Activated naive CD8-positive, alpha-beta T cell treated with anti-CD3 and anti-CD28 coated beads, Interleukin-2, amount 10 ng/mL, durations not matched to agents 7 days and 5 days (primary cell): ENCODE measurements at regions not wholly inside any gene's neighbourhood (a gene's known extent, or its start where the extent isn't known, plus 50 kb on each side); places are given as distances from the start of the nearest gene placed in this dataset.

Source experiments
- ATAC-seq: fragments of 150-1000 bp; cut with Tn5 transposase; one replicate; pipeline ENCODE4 v1.10.0; 2021; ENCODE audit warnings: low read depth, moderate library complexity
- POLR2A ChIA-PET: fragments of 350-600 bp; sonication (Branson Sonifier 250); formaldehyde crosslinking; loops from one replicate; lab custom pipeline; 2021; ENCODE audit warnings: antibody characterized with exemption; lab: Charles Lee
- DNase-seq: peaks from one replicate; pipeline ENCODE4 v3.0.0; 2021
- H3K27ac Mint-ChIP-seq: one replicate; pipeline ENCODE4 v1.8.0; 2022; ENCODE audit warnings: mild to moderate bottlenecking, mixed read lengths
- H3K27me3 Mint-ChIP-seq: one replicate; pipeline ENCODE4 v1.8.0; 2022; ENCODE audit warnings: mild to moderate bottlenecking, moderate library complexity, mixed read lengths
- H3K36me3 Mint-ChIP-seq: one replicate; pipeline ENCODE4 v1.8.0; 2021; ENCODE audit warnings: mild to moderate bottlenecking, mixed read lengths
- H3K4me1 Mint-ChIP-seq: one replicate; pipeline ENCODE4 v1.8.0; 2021; ENCODE audit warnings: mixed read lengths
- H3K4me3 Mint-ChIP-seq: one replicate; pipeline ENCODE4 v1.8.0; 2022; ENCODE audit warnings: mild to moderate bottlenecking, moderate library complexity, mixed read lengths
- H3K9me3 Mint-ChIP-seq: one replicate; pipeline ENCODE4 v1.8.0; 2021; ENCODE audit warnings: mixed read lengths

DNA sequence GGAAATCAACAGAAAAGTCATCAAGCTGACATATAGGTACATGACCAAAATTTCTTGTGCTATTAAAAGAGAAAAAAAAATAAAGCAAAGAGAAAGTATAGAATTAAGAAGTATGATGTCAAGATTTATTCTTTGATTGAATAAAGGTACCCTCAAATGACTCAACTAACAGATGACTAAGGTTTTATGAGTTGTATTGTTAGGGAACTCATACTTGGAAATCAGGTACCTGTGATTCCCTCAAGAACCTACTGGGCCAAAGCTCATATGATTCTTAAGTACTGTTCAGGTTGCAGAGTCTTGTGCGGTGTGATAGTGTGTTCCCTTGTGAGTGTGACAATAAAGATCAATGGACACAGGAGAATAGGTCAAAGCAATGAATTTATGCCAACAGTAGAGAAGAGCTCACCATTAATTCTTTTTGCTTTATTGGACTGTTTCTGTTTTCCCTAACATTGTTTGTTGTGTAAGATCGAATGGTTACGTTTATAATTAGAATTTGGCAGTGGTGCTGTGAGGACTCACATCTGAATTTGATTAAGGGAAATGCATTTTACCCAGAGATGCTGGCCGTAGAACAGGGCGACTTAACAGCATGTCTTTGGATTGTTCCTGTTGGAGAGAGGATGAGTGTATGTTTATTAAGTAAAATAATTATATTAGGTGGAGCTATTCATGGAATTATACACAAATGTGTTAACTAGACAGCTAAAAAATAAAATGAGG lies 293.2 kb upstream of the SEMA3D start:
- ATAC-seq: no peak
- H3K4me3 Mint-ChIP-seq: no peak overlapping the region
- POLR2A ChIA-PET: no interaction called here
- no peak overlapping the region for H3K27ac Mint-ChIP-seq
- H3K36me3 Mint-ChIP-seq: no peaks in the 10 kb centered on the region
- H3K4me1 Mint-ChIP-seq: no peaks in the 10 kb centered on the region
- no peaks in the 10 kb centered on the region for H3K27me3 Mint-ChIP-seq
- DNase-seq: no peak
- H3K9me3 Mint-ChIP-seq: no peaks in the 10 kb centered on the region

DNA sequence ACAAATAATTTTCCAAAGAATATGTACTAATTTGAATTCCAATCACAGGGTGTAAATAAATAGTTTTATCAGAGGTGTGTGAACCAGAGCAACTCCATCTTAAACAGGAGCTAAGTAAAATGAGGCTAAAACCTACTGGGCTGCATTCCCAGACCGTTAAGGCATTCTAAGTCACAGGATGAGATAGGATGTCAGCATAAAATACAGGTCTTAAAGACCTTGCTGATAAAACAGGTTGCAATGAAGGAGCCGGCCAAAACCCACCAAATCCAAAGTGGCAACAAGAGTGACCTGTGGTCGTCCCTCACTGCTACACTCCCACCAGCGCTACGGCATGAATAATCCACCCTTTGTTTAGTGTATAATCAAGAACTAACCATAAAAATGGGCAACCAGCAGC lies 291.7 kb upstream of the SEMA3D start:
- H3K4me3 Mint-ChIP-seq: no peak overlapping the region
- no peaks in the 10 kb centered on the region for H3K9me3 Mint-ChIP-seq
- H3K27ac Mint-ChIP-seq: no peak overlapping the region

DNA sequence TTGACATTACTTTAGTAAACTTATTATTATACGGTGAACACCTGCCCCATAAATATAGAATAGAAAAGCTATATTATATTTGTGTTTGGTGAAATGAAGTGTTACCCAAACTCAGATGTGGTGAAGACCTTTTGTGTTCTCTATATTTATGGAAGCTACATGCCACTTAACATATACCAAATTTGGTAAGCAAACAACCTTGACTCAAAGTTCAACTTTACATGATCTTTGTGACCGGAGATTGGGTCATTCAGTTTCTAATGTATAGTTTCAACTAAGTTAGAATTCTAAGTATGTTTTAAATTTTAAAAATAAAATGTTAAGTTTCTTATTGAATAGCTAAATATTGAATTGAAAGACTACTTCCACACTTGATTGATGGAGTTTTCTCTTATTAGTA lies 288.6 kb upstream of the SEMA3D start:
- no peak for DNase-seq
- POLR2A ChIA-PET: no interaction called here
- ATAC-seq: no peak
- H3K9me3 Mint-ChIP-seq: no peaks in the 10 kb centered on the region
- H3K27ac Mint-ChIP-seq: no peak overlapping the region
- no peaks in the 10 kb centered on the region for H3K36me3 Mint-ChIP-seq
- no peak overlapping the region for H3K4me3 Mint-ChIP-seq
- no peaks in the 10 kb centered on the region for H3K27me3 Mint-ChIP-seq
- no peaks in the 10 kb centered on the region for H3K4me1 Mint-ChIP-seq

More for the DNA sequence above, 291.7 kb upstream of the SEMA3D start:
- Mint-ChIP-seq H3K36me3 (no peaks in the 10 kb centered on the region), H3K4me1 (no peaks in the 10 kb centered on the region), H3K27me3 (no peaks in the 10 kb centered on the region)
- POLR2A ChIA-PET: no interaction called here
- ATAC-seq (no peak), DNase-seq (no peak)

DNA sequence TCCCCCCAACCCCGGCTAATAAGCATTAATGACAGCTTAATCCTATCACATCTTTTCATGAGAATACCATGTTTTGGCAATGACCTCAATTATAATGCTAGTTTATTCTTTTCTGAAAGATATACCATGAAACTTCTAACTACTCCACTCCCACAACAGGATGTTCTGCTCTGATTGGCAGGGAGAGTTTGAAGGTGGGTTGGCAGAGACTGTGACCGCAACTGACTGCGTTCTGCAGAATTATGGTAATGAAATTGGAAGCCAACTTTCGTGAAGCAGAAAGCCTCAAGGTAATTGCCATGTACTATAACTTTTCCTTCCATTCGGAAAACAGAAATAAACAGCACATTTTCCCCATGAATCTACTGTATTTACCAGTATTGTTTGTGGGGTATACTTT lies 288.2 kb upstream of the SEMA3D start:
- Mint-ChIP-seq H3K4me1 (no peaks in the 10 kb centered on the region), H3K36me3 (no peaks in the 10 kb centered on the region), H3K9me3 (no peaks in the 10 kb centered on the region), H3K27me3 (no peaks in the 10 kb centered on the region), H3K4me3 (no peak overlapping the region), H3K27ac (no peak overlapping the region)
- DNase-seq: no peak
- POLR2A ChIA-PET: no interaction called here
- ATAC-seq: no peak

DNA sequence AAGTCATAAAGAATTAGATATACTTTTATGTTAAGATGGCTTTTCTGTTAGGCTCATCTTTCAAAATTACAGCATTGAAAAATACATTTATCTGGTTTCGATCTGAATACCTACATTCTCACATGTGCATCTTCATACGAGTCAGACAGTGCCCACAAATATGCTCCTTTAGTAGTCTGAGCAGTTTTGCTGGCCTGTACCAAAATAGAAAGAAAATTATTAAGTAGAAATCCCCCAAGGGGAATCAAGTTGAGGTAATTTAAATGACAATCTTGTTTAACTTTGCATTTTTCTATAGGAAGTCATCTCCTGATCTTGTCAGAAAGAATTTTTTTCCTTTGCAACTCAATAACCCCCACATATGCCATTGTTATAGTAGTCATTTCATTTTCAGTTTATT lies 287.4 kb upstream of the SEMA3D start:
- H3K36me3 Mint-ChIP-seq: no peaks in the 10 kb centered on the region
- POLR2A ChIA-PET: no interaction called here
- ATAC-seq (no peak), DNase-seq (no peak)
- no peaks in the 10 kb centered on the region for H3K9me3 Mint-ChIP-seq
- no peaks in the 10 kb centered on the region for H3K27me3 Mint-ChIP-seq
- no peak overlapping the region for H3K4me3 Mint-ChIP-seq
- no peaks in the 10 kb centered on the region for H3K4me1 Mint-ChIP-seq
- no peak overlapping the region for H3K27ac Mint-ChIP-seq

DNA sequence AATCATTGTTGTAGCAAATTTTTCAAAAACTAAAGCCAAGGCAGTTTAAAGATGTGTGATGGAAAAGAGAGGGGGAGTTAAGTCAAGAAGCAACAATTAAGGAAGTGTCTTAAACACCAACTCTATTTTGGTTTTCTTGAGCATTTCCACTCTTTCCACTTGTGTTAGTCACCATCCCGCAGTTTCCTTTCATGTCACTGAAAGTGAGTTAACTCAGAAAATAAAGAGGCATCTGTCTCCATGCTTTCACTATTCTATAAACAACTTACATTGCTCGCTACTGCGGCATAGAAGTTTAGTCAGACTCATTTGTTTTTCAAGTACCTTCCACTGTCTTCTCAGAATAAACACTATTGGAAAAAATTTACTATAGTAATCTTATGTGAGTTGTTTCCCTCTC lies 284.9 kb upstream of the SEMA3D start:
- POLR2A ChIA-PET: no interaction called here
- ATAC-seq (no peak), DNase-seq (no peak)
- no peaks in the 10 kb centered on the region for H3K36me3 Mint-ChIP-seq
- H3K27me3 Mint-ChIP-seq: no peaks in the 10 kb centered on the region
- no peaks in the 10 kb centered on the region for H3K4me1 Mint-ChIP-seq
- no peaks in the 10 kb centered on the region for H3K9me3 Mint-ChIP-seq
- no peak overlapping the region for H3K4me3 Mint-ChIP-seq
- H3K27ac Mint-ChIP-seq: no peak overlapping the region

DNA sequence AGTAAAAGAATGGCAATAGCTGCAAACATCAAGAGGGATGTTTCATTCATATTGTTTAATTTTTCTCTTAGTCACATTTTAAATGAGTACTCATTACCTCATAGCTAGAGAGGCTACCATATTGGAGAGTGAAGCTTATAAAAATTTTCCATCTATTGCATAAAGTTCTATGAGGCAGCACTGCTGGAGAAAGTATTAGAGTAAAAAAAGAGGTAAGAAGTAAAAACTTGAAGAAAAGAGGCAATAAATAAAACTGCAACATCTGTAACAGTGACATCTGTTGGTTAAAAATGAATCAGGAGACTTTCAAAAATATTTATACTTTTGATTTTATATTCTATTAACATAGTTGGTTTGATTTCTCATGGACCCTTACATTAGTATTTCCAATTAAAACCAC lies 284.5 kb upstream of the SEMA3D start:
- H3K4me1 Mint-ChIP-seq: no peaks in the 10 kb centered on the region
- no peaks in the 10 kb centered on the region for H3K27me3 Mint-ChIP-seq
- POLR2A ChIA-PET: no interaction called here
- no peak for ATAC-seq
- no peak for DNase-seq
- no peaks in the 10 kb centered on the region for H3K9me3 Mint-ChIP-seq
- H3K27ac Mint-ChIP-seq: no peak overlapping the region
- no peak overlapping the region for H3K4me3 Mint-ChIP-seq
- no peaks in the 10 kb centered on the region for H3K36me3 Mint-ChIP-seq

DNA sequence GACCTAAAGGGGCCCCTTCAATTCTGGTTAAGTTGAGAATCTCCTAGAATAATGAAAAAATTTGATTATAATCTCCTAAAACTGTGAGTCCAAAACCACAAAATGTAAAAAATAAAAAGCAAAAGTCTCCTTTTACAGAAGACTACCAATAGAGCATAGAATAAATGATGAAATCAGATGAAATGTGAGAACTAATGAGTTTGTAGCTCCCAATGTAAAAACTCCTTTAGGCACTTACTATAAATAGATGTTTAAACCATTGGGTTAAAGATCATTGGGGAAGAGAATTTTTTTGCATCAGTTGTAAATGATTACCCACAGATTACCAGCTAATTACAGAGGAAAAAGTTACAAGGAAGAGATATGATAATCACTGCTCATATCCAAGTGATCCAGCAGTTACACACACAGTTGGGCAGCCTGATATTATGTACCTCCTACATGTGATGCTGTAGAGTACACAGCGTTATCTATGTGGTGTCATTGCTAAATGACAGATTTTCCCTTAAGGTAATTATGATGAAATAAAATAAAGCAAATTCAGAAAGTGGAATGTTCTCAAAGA lies 282.7 kb upstream of the SEMA3D start:
- Mint-ChIP-seq H3K27me3 (no peaks in the 10 kb centered on the region), H3K9me3 (no peaks in the 10 kb centered on the region), H3K4me3 (no peak overlapping the region), H3K36me3 (no peaks in the 10 kb centered on the region), H3K4me1 (no peaks in the 10 kb centered on the region), H3K27ac (no peak overlapping the region)
- DNase-seq (no peak), ATAC-seq (no peak)
- POLR2A ChIA-PET: no interaction called here

DNA sequence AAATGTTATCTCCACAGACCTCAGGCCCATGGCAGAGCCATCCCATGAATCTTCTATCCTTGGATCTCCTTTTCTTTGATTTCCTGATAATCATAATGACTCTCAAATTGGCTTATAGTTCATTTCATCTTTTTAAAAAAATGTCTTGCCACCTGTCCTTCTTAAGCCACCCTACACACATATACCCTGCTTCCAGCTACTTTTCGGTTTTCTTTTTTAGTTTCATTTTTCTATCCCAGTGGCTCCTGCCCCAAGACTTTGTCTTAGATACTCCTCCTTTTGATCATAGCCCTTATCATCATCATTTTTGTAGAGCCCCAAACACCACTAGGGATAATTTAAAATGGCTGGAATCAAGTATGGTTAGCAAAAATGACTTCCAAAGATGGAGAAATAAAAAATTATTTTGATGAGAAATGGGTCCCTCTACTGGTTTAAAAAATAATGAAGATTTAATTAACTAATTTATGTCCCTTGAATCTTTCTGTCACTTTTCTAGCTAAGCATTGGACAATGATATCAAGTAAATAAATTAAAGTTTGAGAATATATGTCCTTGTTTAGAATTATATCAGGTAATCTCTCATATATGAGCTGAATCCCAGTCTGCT lies 277.3 kb upstream of the SEMA3D start:
- POLR2A ChIA-PET: no interaction called here
- ATAC-seq: no peak

DNA sequence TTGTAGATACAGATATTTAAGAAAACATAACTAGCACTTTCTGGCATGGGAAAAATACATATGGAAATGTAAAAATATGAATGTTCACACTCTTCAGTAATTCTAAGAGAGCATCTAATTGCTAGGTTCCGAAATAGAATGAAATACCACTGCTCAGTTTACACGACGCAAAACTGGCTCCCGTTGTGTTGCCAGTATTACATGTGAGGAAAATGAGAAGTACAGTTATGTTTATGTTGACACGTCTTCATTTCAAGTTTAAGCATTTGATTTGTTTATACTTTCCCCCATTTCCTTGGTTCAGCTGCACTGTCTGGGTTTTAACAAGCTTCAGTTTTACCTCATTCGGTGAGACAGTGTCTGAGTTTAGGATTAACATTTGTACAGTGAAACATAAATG lies 275.8 kb upstream of the SEMA3D start:
- no peak for DNase-seq
- Mint-ChIP-seq H3K9me3 (no peaks in the 10 kb centered on the region), H3K27ac (no peak overlapping the region), H3K36me3 (no peaks in the 10 kb centered on the region), H3K4me3 (no peak overlapping the region), H3K27me3 (no peaks in the 10 kb centered on the region), H3K4me1 (no peaks in the 10 kb centered on the region)
- ATAC-seq: no peak
- POLR2A ChIA-PET: no interaction called here

More for the DNA sequence above, 277.3 kb upstream of the SEMA3D start:
- H3K27ac Mint-ChIP-seq: no peak overlapping the region
- H3K9me3 Mint-ChIP-seq: no peaks in the 10 kb centered on the region
- no peak for DNase-seq
- no peaks in the 10 kb centered on the region for H3K27me3 Mint-ChIP-seq
- no peaks in the 10 kb centered on the region for H3K36me3 Mint-ChIP-seq
- H3K4me3 Mint-ChIP-seq: no peak overlapping the region
- H3K4me1 Mint-ChIP-seq: no peaks in the 10 kb centered on the region

DNA sequence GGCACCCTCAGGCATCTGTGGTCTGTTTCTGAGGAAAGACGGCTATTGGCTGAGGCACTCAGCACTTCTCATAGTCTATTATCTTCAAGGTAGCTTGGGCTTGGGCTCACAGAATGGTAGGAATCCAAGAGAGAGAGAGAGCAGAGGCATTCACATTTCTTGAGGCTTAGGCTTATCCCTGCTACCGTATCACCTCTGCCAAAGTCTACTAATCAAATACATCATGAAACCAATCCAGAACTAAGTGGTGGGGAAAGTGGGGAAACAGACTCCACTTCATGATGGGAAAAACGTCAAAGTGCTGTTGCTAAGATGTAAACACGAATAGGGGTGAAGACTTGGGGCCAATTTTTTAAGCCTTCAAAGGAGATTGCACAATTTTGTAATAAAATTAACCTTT lies 271.1 kb upstream of the SEMA3D start:
- Mint-ChIP-seq H3K27me3 (no peaks in the 10 kb centered on the region), H3K4me3 (no peak overlapping the region), H3K4me1 (no peaks in the 10 kb centered on the region), H3K9me3 (no peaks in the 10 kb centered on the region), H3K27ac (no peak overlapping the region), H3K36me3 (no peaks in the 10 kb centered on the region)
- POLR2A ChIA-PET: no interaction called here
- DNase-seq (no peak), ATAC-seq (no peak)

DNA sequence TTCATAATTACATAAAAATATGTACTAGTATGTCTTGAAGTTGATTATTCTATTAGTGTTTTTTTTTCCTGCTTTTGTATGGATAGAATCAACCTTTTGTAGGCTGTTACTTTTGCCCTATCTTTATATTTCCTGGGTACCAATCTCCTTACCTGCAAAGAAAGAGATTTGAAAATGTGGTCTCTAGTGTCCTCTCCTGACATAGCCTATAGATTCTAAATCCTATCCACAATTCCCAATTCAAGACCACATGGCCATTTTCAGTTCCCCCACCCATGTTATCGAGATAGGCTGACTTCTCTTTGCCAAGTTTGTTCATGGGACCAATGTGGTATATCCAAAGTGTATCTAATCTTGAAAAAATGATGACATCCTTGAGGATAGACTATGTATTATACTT lies 269.4 kb upstream of the SEMA3D start:
- H3K36me3 Mint-ChIP-seq: no peaks in the 10 kb centered on the region

DNA sequence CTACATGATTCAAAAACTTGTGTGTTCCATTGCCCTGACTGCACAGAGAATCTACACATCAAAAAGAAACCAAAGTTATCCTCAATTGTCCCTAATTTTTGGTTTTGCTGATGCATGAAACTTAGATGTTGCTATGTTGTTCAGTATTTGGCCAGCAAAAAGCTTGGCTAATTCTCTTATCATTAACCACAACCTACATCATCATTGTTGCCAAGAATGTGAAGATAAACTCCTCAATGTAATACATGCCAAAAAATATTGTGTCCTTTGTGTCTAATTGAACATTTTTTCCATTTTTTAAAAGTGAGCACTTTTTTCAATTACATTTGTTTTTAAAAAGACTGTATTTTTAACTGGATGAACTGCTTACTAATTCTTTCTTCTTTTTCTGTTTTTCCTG lies 268.0 kb upstream of the SEMA3D start:
- DNase-seq (no peak), ATAC-seq (no peak)

More for the DNA sequence above, 269.4 kb upstream of the SEMA3D start:
- H3K27me3 Mint-ChIP-seq: no peaks in the 10 kb centered on the region
- H3K27ac Mint-ChIP-seq: no peak overlapping the region
- H3K4me1 Mint-ChIP-seq: no peaks in the 10 kb centered on the region
- POLR2A ChIA-PET: no interaction called here
- H3K4me3 Mint-ChIP-seq: no peak overlapping the region
- no peaks in the 10 kb centered on the region for H3K9me3 Mint-ChIP-seq
- DNase-seq (no peak), ATAC-seq (no peak)

DNA sequence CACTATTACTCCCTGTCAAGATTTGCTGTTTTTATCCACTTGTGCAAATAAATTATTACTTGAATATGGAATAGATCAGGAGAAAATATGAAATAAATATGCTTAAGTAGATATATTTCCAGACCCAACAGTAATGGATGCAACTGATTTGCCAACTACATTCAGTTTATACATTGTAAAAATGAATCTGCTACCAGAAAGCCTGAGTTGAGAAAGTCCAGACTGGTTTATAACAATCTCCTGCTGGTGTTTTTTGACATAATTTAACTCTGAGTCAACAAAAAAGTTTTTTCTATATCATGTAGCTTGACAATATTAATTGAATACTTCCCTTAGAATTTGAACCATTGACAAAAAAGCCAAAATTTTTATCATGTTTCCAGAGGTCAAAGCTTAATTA lies 265.8 kb upstream of the SEMA3D start:
- POLR2A ChIA-PET: no interaction called here
- no peaks in the 10 kb centered on the region for H3K27me3 Mint-ChIP-seq
- ATAC-seq (no peak), DNase-seq (no peak)
- H3K4me1 Mint-ChIP-seq: no peaks in the 10 kb centered on the region
- no peak overlapping the region for H3K4me3 Mint-ChIP-seq
- no peaks in the 10 kb centered on the region for H3K36me3 Mint-ChIP-seq
- no peaks in the 10 kb centered on the region for H3K9me3 Mint-ChIP-seq
- no peak overlapping the region for H3K27ac Mint-ChIP-seq

More for the DNA sequence above, 268.0 kb upstream of the SEMA3D start:
- Mint-ChIP-seq H3K36me3 (no peaks in the 10 kb centered on the region), H3K9me3 (no peaks in the 10 kb centered on the region), H3K27ac (no peak overlapping the region), H3K27me3 (no peaks in the 10 kb centered on the region), H3K4me1 (no peaks in the 10 kb centered on the region), H3K4me3 (no peak overlapping the region)
- POLR2A ChIA-PET: no interaction called here
